Activated B cell treated with CpG ODN at 0.5 μM for 24 hours (primary cell): ENCODE measurements at regions not wholly inside any gene's neighbourhood (a gene's known extent, or its start where the extent isn't known, plus 50 kb on each side); places are given as distances from the start of the nearest gene placed in this dataset.

ENCODE experiments used
- ATAC-seq: fragments of 200-7000 bp; cut with Tn5 transposase; one replicate; pipeline ENCODE4 v1.10.0; 2021; ENCODE audit warnings: low read depth, mild to moderate bottlenecking, moderate library complexity
- CTCF ChIA-PET: fragments of 350-600 bp; sonication (Branson Sonifier 250); formaldehyde crosslinking; loops from one replicate; lab custom pipeline; 2021; ENCODE audit warnings: antibody characterized with exemption; lab: Charles Lee
- POLR2A ChIA-PET: fragments of 350-600 bp; sonication (Branson Sonifier 250); formaldehyde crosslinking; loops from one replicate; lab custom pipeline; 2021; ENCODE audit warnings: antibody characterized with exemption; lab: Charles Lee
- DNase-seq: peaks from one replicate; pipeline ENCODE4 v3.0.0; 2022
- H3K27ac Mint-ChIP-seq: one replicate; pipeline ENCODE4 v1.8.0; 2020; ENCODE audit warnings: mixed read lengths
- H3K27me3 Mint-ChIP-seq: one replicate; pipeline ENCODE4 v1.8.0; 2021; ENCODE audit warnings: mixed read lengths
- H3K36me3 Mint-ChIP-seq: one replicate; pipeline ENCODE4 v1.8.0; 2021; ENCODE audit warnings: low read depth, mixed read lengths
- H3K4me1 Mint-ChIP-seq: one replicate; pipeline ENCODE4 v1.8.0; 2021; ENCODE audit warnings: mixed read lengths
- H3K4me3 Mint-ChIP-seq: one replicate; pipeline ENCODE4 v1.8.0; 2020; ENCODE audit warnings: mild to moderate bottlenecking, mixed read lengths
- H3K9me3 Mint-ChIP-seq: one replicate; pipeline ENCODE4 v1.8.0; 2020; ENCODE audit warnings: mixed read lengths
- intact Hi-C: fragments of 100-400 bp; cut with micrococcal nuclease; formaldehyde crosslinking; loops from one replicate; pipeline ENCODE4 v1.15.1; 2024
- TF ChIP-seq, protein P1 (sequence below): fragments of 200-600 bp; IDR thresholded peaks from one replicate; pipeline ENCODE4 v1.8.0; 2022; ENCODE audit warnings: antibody characterized with exemption, mild to moderate bottlenecking

GRCh38 chr22:47573141-47573540 is 810.7 kb downstream of the TBC1D22A start:
- ChIA-PET POLR2A (no interaction called here), CTCF (no interaction called here)
- ATAC-seq, result no peak

GRCh38 chr22:47572443-47572842 is 810.0 kb downstream of the TBC1D22A start:
- H3K36me3 Mint-ChIP-seq, result no peaks in the 10 kb centered on the region
- intact Hi-C loops, result no loop called here
- DNase-seq (no peak), ATAC-seq (no peak)
- peaks cover 4% of the 10 kb centered on the region for H3K27me3 Mint-ChIP-seq
- no peak overlapping the region for H3K27ac Mint-ChIP-seq
- ChIA-PET POLR2A (no interaction called here), CTCF (no interaction called here)
- TF ChIP-seq, protein P1, sequence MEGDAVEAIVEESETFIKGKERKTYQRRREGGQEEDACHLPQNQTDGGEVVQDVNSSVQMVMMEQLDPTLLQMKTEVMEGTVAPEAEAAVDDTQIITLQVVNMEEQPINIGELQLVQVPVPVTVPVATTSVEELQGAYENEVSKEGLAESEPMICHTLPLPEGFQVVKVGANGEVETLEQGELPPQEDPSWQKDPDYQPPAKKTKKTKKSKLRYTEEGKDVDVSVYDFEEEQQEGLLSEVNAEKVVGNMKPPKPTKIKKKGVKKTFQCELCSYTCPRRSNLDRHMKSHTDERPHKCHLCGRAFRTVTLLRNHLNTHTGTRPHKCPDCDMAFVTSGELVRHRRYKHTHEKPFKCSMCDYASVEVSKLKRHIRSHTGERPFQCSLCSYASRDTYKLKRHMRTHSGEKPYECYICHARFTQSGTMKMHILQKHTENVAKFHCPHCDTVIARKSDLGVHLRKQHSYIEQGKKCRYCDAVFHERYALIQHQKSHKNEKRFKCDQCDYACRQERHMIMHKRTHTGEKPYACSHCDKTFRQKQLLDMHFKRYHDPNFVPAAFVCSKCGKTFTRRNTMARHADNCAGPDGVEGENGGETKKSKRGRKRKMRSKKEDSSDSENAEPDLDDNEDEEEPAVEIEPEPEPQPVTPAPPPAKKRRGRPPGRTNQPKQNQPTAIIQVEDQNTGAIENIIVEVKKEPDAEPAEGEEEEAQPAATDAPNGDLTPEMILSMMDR, result no peak
- no peak overlapping the region for H3K4me3 Mint-ChIP-seq
- H3K9me3 Mint-ChIP-seq, result no peaks in the 10 kb centered on the region
- no peaks in the 10 kb centered on the region for H3K4me1 Mint-ChIP-seq

More at GRCh38 chr22:47573141-47573540, 810.7 kb downstream of the TBC1D22A start:
- Mint-ChIP-seq H3K4me3 (no peak overlapping the region), H3K27me3 (peaks cover 4% of the 10 kb centered on the region), H3K4me1 (no peaks in the 10 kb centered on the region), H3K9me3 (no peaks in the 10 kb centered on the region), H3K27ac (no peak overlapping the region), H3K36me3 (no peaks in the 10 kb centered on the region)
- DNase-seq, result no peak
- intact Hi-C loops, result no loop called here
- TF ChIP-seq, protein P1, result no peak

DNA sequence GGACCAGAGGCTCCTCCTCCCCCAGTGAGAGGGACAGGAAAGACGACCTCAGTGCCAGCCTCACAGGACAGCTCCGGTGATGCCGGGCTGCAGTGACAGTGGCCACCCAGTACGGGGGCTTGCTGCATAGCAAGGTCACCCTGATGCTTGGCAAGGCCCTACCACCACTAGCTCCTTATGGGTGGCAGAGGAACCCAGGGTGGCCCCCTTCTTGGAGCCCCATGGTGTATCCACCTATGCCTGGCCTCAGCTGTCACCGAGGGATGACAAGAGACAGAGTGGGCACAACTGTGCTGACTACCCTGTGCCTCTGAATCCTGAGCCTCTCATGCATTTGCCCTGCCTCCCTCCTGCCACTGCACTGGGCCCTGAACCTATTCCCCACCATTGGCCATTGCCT is 809.2 kb downstream of the TBC1D22A start:
- ChIA-PET POLR2A (no interaction called here), CTCF (no interaction called here)
- ATAC-seq (no peak), DNase-seq (no peak)
- intact Hi-C loops, result no loop called here
- TF ChIP-seq, protein P1, result no peak
- H3K36me3 Mint-ChIP-seq, result no peaks in the 10 kb centered on the region
- no peaks in the 10 kb centered on the region for H3K9me3 Mint-ChIP-seq
- H3K4me3 Mint-ChIP-seq, result no peak overlapping the region
- H3K27ac Mint-ChIP-seq, result no peak overlapping the region
- no peaks in the 10 kb centered on the region for H3K4me1 Mint-ChIP-seq
- no peaks in the 10 kb centered on the region for H3K27me3 Mint-ChIP-seq

DNA sequence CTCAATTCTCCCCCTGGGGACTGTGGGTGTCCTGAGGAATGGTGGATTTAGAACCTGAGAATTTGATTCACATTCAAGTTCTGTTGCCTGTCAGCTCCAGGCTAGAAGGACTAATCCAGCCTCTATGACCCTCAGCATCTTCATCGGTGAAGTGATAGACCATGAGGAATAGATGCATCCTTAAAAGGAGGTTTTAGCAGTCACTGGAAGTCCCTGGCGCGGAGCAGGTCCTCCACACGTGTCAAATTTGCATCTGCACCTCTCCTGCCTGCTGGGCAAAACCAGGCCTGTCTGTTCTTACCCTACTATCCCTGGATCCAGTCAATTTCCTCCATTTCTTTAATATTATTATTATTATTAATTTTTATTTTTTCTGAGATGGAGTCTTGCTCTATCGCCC is 808.4 kb downstream of the TBC1D22A start:
- no peaks in the 10 kb centered on the region for H3K9me3 Mint-ChIP-seq
- ATAC-seq (no peak), DNase-seq (no peak)
- no peaks in the 10 kb centered on the region for H3K36me3 Mint-ChIP-seq
- intact Hi-C loops, result no loop called here
- no peak overlapping the region for H3K4me3 Mint-ChIP-seq
- H3K4me1 Mint-ChIP-seq, result no peaks in the 10 kb centered on the region
- no peak overlapping the region for H3K27ac Mint-ChIP-seq
- TF ChIP-seq, protein P1, result no peak
- H3K27me3 Mint-ChIP-seq, result no peaks in the 10 kb centered on the region
- POLR2A ChIA-PET, result no interaction called here
- CTCF ChIA-PET, result no interaction called here

GRCh38 chr22:47570300-47570685 is 807.8 kb downstream of the TBC1D22A start:
- Mint-ChIP-seq H3K4me3 (no peak overlapping the region), H3K9me3 (no peaks in the 10 kb centered on the region), H3K4me1 (no peaks in the 10 kb centered on the region), H3K27ac (no peak overlapping the region), H3K27me3 (no peaks in the 10 kb centered on the region), H3K36me3 (no peaks in the 10 kb centered on the region)
- DNase-seq (no peak), ATAC-seq (no peak)
- TF ChIP-seq, protein P1, result no peak
- POLR2A ChIA-PET, result no interaction called here
- intact Hi-C loops, result no loop called here
- CTCF ChIA-PET, result no interaction called here
